ENCODE measurements at regions not wholly inside any gene's neighbourhood (a gene's known extent, or its start where the extent isn't known, plus 50 kb on each side); places are given as distances from the start of the nearest gene placed in this dataset.

DNA sequence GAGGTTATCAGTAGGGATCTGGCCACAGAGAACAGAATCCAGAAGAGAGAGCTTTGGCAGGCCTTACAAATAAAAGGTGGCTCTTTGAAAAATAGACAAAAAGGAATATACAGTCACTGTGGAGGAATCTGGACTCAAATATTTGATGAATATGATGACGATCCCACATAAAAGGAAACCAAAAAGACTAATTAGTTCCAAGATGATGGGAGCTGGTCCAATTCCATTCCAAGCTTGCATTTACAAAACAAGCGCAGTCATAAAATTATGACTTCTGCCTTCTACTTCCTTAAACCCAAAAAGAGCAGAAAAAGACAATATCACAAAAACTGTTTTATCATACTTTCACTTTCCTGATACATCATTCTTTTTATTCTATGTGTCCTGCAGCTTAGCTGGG is 285.8 kb downstream of the DIPK2A start:
- Histone ChIP-seq H3K27me3 (no peaks in the 10 kb centered on the region), H3K4me3 (peak overlapping the region in 1 of 3 donors; percentile 0), H3K9me3 (no peaks in the 10 kb centered on the region), H3K36me3 (no peaks in the 10 kb centered on the region), H3K27ac (no peak overlapping the region), H3K4me1 (no peaks in the 10 kb centered on the region)
- TF ChIP-seq POLR2AphosphoS5 (IDR thresholded peaks at IDR 0.05) (no peak), POLR2A (IDR thresholded peaks at IDR 0.05) (no peak)
- TF ChIP-seq, protein P1, sequence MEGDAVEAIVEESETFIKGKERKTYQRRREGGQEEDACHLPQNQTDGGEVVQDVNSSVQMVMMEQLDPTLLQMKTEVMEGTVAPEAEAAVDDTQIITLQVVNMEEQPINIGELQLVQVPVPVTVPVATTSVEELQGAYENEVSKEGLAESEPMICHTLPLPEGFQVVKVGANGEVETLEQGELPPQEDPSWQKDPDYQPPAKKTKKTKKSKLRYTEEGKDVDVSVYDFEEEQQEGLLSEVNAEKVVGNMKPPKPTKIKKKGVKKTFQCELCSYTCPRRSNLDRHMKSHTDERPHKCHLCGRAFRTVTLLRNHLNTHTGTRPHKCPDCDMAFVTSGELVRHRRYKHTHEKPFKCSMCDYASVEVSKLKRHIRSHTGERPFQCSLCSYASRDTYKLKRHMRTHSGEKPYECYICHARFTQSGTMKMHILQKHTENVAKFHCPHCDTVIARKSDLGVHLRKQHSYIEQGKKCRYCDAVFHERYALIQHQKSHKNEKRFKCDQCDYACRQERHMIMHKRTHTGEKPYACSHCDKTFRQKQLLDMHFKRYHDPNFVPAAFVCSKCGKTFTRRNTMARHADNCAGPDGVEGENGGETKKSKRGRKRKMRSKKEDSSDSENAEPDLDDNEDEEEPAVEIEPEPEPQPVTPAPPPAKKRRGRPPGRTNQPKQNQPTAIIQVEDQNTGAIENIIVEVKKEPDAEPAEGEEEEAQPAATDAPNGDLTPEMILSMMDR (IDR thresholded peaks at IDR 0.05) = no peak
- no peak for DNase-seq (ENCODE audit: low spot score in 2 of 2)
- intact Hi-C loops (cut with DNase I; ENCODE audit: low total_unique reads) = no loop called here

DNA sequence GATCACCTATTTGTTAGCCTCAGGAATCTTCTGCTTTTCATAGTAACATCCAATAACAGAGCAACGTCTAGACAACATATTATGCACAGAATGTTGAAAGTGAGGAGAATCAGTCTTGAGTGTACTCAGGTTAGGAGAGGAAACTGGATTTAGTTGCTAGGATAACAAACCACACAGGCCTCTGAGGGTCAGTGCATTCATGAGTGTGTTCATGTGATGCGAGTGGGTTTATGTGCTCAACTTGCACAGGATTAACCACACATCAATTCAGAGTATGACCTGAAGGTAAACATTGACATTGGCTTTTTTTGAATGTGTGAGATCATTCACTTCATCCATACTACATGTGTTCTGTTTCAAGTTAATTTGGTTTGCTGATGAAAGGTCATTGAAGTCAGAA is 287.6 kb downstream of the DIPK2A start:
- DNase-seq (ENCODE audit: low spot score in 2 of 2) = no peak
- H3K27me3 ChIP-seq = no peaks in the 10 kb centered on the region
- H3K27ac ChIP-seq = no peak overlapping the region
- intact Hi-C loops (cut with DNase I; ENCODE audit: low total_unique reads) = no loop called here
- no peaks in the 10 kb centered on the region for H3K4me1 ChIP-seq
- no peaks in the 10 kb centered on the region for H3K9me3 ChIP-seq
- no peak overlapping the region for H3K4me3 ChIP-seq
- H3K36me3 ChIP-seq = no peaks in the 10 kb centered on the region
- TF ChIP-seq, protein P1 (IDR thresholded peaks at IDR 0.05) = no peak
- no peak for TF ChIP-seq POLR2A (IDR thresholded peaks at IDR 0.05)
- TF ChIP-seq POLR2AphosphoS5 (IDR thresholded peaks at IDR 0.05) = no peak

DNA sequence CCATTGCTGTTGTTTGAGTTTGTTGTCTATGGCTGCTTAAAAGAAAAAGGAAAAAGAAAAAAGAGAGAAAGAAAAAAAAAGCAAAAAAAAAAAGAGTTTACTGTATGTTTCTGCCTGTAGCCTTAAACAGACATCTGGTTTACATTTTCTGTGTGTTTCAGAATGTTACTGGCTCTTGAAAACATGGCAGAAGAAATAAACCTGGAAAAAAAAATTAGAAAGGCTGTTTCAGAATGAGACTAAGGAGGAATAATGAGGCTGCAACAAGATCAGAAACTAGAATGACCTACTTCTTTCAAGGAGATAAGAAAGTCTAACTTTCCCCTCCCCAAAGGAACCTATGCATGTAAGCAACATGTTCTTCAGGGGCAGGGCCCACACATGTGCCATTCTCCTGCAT is 292.1 kb downstream of the DIPK2A start:
- Histone ChIP-seq H3K4me1 (no peaks in the 10 kb centered on the region), H3K27ac (no peak overlapping the region), H3K36me3 (no peaks in the 10 kb centered on the region), H3K9me3 (no peaks in the 10 kb centered on the region), H3K4me3 (no peak overlapping the region), H3K27me3 (no peaks in the 10 kb centered on the region)
- DNase-seq (ENCODE audit: low spot score in 2 of 2) = no peak
- TF ChIP-seq, protein P1 (IDR thresholded peaks at IDR 0.05) = no peak
- TF ChIP-seq POLR2A (IDR thresholded peaks at IDR 0.05) = no peak
- no peak for TF ChIP-seq POLR2AphosphoS5 (IDR thresholded peaks at IDR 0.05)
- intact Hi-C loops (cut with DNase I; ENCODE audit: low total_unique reads) = no loop called here

DNA sequence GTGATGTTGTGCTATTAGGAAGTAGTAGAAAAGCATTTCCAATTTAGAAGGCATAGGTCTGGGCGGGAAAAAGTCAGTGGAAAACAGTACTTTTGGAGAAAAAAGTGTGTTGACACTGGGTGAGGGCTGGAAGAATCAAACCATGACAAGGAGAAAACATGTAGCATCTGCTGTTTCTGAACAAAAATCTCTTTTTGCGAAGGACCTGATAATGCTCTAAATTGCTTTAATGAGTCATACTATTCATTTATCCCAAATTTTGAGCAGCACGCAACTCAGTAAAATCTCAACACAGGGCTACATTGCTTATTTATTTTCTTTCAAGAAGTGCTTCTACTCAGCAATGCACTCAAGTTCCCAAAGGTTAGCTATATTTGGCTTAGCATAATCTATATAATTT is 292.7 kb downstream of the DIPK2A start:
- TF ChIP-seq POLR2AphosphoS5 (IDR thresholded peaks at IDR 0.05) (no peak), POLR2A (IDR thresholded peaks at IDR 0.05) (no peak)
- TF ChIP-seq, protein P1 (IDR thresholded peaks at IDR 0.05) = no peak
- intact Hi-C loops (cut with DNase I; ENCODE audit: low total_unique reads) = no loop called here
- Histone ChIP-seq H3K4me1 (no peaks in the 10 kb centered on the region), H3K4me3 (no peak overlapping the region), H3K9me3 (no peaks in the 10 kb centered on the region), H3K36me3 (no peaks in the 10 kb centered on the region), H3K27ac (no peak overlapping the region), H3K27me3 (no peaks in the 10 kb centered on the region)
- no peak for DNase-seq (ENCODE audit: low spot score in 2 of 2)

DNA sequence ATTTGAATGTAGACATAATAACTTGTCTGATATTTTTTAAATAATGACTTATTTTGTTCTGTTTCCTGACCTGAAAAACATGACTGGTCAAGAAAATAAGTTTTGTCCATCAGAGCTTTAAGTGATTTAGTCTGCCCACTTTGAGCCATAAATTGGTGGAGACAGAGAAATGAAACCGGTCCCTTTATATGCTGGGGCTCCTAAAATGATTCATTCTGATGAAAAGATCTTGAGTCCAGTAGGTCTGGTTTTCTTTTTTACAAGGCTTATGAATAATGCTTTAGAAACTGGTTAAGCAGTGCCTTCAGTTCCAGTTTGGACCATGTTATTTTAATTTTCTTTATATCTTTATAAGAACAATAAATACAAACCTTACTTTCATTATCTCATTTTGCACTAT is 293.2 kb downstream of the DIPK2A start:
- Histone ChIP-seq H3K27me3 (no peaks in the 10 kb centered on the region), H3K9me3 (no peaks in the 10 kb centered on the region), H3K27ac (no peak overlapping the region), H3K4me1 (no peaks in the 10 kb centered on the region), H3K4me3 (no peak overlapping the region), H3K36me3 (no peaks in the 10 kb centered on the region)
- TF ChIP-seq POLR2AphosphoS5 (IDR thresholded peaks at IDR 0.05) (no peak), POLR2A (IDR thresholded peaks at IDR 0.05) (no peak)
- TF ChIP-seq, protein P1 (IDR thresholded peaks at IDR 0.05) = no peak
- DNase-seq (ENCODE audit: low spot score in 2 of 2) = no peak
- intact Hi-C loops (cut with DNase I; ENCODE audit: low total_unique reads) = no loop called here

All from breast epithelium (tissue), 4 donors.